NCI-H748 (cell line): ENCODE measurements at regions not wholly inside any gene's neighbourhood (a gene's known extent, or its start where the extent isn't known, plus 50 kb on each side); places are given as distances from the start of the nearest gene placed in this dataset.

Experiments
- DNase-seq: peaks from one replicate; lab custom pipeline; 2025; ENCODE audit not compliant: unreplicated experiment; lab: John Stamatoyannopoulos, UW

DNA sequence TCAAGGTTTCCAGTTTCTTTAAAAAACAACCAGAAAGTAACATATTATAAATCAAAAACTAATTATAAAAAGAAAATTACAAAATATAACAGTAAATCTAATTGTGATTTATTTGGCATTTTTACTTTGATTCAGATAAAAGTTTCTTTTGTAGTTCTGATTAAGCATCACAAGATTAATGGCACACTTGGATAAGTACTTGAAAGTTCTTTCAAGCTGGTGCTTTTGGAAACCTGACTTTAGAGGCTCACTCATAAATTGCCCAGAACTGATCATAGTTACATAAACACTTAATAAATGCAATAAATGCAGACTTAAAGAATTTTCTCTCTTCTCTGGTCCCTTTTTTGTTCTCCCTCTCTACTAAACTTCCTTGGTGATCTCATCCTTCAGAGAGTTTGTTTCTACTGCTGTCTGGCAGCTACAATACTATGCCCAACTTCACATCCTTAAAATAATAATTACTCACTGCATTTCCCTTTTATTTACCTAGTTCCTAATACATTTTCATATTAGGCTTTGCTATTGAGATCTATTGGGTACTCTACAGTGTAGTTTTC is 1417.0 kb downstream of the EFNB2 start:
- no peak for DNase-seq

DNA sequence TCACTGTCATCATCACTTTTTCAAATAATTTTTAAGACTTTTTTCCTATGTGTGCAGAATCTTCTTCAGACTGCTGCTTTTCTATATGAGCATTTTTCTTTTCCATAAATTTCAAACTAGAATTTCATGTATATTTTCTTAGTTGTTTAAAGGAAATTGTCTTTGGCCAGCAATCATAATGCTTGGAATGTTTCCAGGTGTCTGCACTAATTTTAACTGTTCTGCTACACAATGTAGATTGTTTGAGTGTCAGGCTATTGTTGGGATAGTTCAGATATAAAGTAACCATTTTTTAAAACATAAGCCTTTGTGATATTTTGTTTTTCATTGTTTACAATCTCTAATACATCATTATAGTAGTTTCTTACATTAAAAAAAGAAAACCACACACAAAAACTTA is 1418.5 kb downstream of the EFNB2 start:
- DNase-seq: no peak

DNA sequence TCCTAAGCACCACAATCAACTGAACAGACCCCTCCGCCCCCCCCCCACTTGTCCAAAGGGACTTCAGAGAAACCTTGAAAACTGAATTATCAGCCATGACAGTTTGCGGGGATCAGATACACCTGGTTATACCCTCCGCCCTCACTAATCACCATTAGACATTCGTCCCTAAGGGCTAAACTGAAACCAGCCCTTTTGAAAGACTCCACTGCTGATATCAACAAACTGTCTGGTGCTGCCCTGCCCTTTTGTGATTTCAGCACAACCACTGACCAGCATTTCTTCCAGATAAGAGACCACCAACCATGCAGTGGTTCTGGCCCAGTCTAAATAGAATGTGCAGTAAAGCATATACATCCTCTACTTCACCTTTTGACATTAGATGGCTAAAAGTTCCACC is 1422.9 kb downstream of the EFNB2 start:
- no peak for DNase-seq

DNA sequence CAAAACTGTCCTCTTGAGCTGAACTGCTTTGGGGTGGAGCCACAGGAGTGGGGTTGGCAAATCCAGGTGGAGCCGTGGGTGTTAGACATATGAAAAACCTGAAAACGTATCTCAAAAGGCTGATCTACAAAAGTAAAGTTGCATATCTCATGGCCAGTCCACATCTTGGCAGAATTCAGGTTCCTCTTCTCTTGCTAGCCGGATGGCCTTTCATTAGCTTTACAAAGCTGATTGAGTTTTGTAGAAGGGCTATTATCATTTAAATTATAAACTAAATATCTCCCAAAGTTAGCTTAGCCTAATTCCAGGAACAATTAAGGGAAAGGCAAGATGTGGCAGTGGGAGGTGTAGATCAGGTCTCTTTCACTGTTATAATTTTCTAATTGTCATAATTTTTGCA is 1427.7 kb downstream of the EFNB2 start:
- DNase-seq: no peak

DNA sequence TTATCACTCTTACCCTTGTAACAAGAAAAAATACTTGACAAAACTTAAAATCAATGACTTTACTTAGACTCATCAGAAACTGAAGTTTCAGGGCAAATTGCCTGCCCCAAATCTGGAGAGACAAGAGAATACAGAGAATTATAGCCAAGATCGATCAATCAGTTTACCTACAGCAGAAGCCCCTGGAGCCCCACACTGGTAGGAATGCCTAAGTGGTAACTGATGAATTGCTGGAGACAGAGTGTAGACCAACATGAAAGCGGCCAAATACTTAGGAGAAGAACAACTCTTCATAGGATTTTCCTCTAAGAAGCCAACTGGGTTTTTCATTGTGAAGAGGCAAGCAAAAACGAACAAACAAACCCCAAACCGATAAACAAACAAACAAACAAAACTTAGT is 1430.0 kb downstream of the EFNB2 start:
- no peak for DNase-seq

DNA sequence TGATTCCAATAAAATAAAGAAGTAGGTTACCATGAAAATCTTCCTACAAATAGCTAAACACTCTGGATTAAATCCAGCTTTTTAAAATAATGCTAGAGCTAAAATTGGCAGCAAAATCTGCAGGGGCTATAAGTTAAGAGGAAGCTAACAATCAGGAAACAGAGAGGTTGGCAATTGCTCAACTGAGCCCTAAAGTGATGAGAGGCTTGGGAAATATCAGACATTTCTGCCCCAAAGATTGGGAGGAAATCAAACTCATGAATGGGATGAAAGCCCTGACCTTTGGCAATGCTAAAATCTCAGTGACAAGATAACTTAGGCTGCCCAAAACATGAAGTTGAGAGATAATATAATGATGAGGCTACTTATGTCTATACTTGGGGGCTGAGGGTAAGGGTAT is 1437.9 kb downstream of the EFNB2 start:
- no peak for DNase-seq

DNA sequence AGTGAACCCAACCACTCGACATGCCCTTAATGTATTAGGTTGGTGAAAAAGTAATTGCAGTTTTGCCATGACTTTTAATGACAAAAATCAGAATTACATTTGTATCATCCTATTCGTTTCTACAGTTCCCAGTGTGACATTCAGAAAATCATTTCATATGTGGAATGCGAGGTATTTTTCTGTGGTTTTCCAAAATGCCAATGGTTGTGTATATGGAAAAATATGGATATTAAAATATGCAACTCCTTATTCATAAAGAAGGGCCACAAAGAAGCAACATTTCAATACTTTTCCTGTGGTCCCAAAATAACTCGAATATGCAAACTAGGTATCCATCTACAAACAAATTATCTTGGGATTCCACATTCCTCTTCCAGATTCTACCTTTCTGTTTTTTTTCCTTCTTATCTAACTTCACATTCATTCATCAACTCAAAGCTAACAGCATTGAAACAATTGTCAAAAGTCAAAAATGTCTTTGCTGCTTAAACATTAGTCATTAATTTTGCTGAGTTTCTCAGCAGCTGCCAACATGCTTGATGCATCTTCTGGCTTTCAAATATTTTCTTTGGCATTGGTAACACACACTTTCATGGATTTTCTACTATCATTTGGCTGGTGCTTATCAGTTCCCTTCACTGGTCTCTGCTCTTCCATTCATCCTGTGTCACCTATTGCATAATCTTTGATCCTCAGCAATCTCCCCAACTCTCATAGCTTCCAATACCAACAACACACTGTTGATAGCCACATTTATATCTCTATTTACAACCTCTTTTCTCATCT is 1445.4 kb downstream of the EFNB2 start:
- DNase-seq: no peak

DNA sequence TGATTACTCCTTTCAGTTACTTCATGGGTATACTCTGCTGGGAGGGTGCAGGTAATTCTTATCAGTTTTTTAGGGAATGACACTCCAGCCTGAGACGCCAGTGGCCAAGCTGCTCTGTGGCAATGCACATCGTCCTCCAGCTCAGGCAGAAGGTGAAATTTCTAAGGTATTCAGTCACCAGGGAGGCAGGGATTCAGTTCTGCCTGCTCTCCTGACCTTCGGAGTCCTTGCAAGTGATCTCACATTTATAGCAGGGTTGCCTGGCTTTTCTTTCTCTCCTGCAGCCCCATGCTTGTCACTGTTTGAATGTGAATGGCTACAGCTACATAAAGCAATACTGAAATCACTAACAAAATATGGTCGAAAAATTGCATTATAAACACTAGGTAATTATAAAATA is 1447.5 kb downstream of the EFNB2 start:
- no peak for DNase-seq

DNA sequence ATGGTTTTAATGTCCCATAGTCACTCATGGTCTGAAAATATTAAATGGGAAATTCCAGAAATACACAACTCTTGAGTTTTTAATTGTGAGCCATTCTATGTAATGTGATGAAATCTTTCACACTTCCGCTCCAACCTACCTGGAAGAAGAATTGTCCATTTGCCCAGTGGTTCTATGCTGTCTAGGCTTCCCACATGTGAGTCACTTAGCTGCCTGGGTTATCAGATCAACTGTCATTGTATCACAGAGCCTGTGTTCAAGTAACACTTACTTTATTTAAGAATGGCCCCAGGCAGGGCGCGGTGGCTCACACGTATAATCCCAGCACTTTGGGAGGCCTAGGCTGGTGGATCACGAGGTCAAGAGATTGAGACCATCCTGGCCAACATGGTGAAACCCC is 1450.5 kb downstream of the EFNB2 start:
- no peak for DNase-seq

DNA sequence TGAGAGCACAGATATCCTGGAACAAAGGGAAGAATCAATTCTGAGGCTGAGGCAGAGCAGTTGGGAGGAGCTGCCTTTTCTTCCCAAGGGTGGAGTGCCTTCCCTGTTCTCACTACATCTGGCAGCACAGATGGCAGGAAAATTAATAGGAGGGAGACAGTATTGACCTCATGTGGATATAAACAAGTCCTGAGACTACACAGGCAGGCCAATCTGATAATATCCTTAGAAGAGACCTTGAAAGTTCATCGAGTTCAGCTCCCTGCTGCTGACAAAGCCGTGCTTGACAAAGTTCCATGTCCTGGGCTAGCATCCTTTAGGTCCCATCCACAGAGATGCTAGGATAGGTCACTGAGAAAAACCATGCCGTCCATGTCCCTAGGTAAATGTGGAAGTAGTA is 1451.5 kb downstream of the EFNB2 start:
- no peak for DNase-seq

DNA sequence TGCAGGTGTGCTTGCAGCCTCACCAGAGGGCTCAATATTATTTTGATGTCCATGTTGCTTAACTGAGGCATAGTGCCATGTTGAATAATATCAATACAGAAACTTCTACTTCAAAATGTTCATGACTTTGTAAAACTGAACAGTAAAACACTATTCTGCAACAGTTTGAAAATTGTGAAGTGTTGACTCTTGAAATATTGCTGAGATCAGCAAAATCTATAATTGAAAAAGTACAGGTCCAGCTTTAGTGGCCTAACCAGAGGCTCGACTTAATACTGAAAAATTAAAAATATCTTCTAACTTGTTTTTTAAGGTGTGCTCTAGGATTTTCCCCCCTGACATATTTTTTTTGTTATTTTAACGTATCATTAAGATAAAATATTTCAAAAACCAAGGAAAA is 1460.7 kb downstream of the EFNB2 start:
- no peak for DNase-seq

DNA sequence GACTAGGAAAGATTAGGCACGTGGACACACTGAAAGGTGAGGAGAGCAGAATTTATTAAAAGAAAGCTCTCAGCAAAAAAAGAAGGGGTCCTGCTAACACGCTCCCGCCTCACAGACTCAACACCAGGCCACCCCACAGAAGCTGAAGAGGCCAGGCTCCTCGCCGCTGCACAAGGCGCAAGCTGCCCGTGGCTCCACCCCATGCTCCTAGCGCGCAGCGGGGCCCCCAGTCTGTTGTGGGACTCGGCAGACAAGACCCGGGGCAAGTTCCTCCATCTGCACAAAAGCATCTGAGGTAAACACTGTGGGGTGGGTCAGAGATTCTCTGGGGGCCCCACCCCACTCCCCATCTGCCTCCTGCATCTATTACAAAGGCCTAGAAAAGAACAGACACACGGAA is 1462.4 kb downstream of the EFNB2 start:
- no peak for DNase-seq

DNA sequence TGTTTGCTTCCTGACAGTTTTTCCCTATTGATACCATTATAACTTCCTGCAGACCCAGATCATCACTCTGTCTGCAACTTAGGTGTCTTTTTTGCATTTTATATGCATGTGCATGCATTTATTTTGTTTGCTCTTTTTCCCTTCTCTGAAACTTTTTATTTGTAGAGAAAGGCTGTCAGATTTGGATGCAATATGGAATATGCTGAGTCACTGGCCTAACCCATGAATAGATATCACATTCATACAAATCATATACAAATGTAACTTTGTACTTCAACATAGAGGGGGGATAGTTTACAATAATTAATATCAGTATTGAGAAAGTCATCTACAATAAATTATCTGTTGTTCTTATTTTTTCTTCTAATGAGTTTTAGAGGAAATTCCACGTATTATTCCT is 1465.0 kb downstream of the EFNB2 start:
- DNase-seq: no peak

DNA sequence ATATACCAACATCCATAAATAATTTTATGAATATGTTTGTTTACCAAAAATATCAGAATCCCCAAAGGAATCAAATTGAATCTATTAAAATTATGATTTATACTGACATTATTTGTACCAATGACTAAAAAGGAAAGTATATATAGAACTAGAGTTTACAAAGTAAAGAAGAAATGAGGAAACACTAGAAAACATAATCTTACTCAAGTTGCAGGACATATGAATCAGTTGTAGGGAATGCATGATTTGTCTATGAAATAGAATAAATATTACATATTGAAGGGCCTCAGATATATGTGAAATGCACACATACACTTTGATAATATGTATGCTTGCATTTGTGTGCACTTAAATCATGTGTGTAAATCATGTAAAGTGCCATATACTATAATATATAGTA is 1466.4 kb downstream of the EFNB2 start:
- DNase-seq: no peak

DNA sequence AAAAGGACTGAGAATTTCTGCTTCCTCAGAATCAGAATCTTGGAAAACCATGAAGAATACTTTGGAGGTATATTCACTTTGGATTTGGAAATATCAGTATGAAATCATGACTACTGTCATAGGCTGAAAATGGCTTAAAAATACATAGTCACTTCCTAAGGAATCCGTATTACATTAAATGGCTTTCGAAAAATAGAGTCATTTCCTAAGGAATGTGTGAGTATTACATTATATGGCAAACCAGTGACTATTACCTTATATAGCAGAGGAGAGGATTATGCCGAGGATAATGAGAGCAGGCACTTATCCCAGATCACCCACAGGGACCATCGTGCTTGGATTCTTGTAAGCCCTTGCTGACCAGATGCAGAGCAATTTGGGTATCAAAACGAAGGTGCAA is 1471.8 kb downstream of the EFNB2 start:
- no peak for DNase-seq

DNA sequence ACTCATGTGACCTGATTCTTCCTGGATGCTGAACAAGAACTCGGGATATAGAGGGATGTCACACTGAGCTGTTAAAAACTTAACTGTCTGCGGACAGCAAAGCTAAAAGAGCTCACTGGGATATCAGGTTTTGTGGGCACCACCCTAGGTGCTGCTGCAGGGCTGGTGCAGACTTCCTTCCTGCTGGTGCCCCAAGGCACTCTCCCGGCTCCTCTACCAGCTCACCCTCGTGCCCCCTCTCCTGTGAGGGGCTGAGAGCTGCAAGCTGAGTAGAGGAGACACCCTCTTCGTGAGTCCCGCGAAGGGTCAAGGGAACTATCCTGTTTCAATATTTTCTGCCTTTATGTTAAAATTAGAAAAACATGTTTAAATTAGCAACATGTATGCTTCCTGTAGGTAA is 1475.7 kb downstream of the EFNB2 start:
- DNase-seq: no peak

DNA sequence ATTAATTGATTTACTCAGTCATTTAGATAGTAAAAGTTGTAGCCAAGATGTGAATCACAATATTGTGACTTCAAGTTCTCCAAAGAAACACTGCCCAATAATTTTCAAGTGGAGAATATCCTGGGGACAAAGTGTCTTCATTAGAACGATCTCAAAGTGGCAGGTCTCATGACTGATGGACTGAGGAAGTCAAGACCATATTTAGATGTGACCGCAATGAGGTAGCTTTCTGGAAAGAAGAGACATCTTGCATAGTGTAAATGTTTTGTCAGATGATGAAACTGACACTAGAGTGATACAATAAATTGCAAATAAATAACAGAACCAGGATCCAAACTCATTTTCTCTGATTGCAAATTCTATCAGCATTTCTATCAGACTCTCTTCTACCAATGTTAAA is 1476.9 kb downstream of the EFNB2 start:
- no peak for DNase-seq

DNA sequence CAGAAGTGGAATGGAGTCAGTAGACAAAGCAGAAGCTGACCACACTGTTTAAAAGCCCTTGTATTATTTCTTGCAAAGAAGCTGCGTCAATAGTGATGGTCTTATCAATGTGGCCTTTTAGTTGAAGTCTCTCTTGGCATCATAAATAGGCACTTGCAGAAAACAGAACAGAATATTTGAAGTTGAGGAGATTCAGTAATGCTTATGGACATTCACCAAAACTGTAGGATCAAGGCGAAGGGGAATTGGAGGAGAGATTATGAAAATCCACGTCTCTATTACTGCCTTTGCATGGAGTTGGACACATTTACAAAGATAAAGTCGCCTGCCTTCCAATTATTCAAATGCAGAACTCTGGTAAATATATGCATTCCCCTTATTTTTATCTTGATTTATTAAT is 1482.8 kb downstream of the EFNB2 start:
- no peak for DNase-seq

DNA sequence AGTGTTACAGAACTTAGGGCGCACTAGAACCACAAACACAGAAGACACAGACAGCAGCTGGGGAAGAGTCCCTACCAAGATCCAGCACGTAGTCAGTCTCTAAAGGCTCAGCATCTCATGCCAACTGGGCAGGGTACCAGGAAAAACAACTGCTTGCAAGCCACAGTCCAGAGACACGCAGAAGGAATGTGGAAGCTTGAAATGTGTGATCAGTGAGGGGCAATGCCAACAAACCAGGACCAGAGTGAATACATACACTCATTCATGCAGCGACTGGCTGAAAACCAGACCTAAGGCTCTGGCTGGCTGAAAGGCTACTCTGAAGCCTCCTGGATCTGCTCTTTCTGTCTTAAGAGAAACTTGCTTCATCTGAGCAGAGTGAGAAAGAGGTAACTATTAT is 1484.8 kb downstream of the EFNB2 start:
- no peak for DNase-seq

DNA sequence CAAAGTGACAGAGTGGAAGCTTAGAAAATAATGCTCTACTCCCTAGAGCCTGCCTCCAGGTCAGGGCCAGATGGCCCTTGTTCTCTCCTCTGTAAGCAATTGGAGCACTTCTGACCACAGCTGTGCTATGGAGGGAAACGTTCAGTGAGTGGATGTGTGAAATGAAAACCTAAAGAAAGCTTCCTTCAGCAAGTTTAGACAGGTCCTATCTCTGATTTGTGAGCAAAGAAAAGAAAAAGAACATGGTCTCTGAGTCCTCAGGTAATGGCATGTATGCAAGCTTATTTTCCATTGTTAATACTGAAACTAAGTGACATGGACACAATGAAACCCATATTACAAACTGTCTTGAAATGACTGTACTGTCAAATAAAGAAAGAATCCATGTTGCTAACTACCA is 1486.8 kb downstream of the EFNB2 start:
- DNase-seq: no peak

DNA sequence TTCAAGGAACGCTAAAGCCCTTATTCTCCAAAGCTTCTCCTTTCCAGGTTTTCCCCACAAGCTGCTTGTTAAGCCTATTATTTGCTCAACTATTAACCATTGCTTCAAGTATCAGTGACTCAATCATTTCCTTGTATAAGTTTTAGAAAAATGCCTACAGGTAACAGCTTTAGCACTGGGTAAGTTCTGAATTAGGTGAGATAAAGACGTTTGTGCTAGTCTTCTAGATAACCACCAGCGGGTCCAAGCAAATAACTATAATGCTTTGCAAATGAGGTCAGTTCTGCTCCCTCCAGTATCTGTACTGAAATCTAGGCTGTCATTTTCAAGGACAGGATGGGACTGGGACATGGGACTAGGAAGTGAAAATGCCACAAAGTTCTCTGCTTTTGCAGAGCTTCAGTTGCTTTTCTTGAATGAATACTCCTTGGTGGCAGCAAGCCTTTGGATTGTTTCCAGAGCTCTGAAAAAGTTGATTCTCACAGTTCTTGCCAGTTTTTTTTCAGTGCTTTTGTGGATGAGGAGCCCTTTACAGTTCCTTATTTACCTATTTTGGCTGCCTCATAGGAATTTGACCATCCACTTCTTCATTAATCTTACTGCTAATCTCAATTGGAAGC is 1487.7 kb downstream of the EFNB2 start:
- no peak for DNase-seq

DNA sequence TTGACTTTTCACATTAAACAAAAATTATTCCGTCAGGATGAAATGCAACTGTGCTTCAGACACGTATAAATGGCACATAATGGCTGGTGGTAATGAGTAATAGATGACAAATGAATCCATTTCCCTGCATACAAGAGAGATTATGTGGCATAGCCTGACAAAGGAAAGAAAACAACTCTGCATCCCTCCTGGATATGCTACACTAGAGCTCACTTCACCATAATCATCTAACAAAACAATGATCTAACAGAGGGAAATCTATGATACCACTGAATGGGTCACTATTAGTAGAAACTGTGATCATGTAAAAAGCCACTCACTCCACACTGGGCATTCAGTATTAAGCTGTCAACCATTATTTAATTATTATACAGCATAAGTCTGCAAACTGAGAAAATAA is 1498.4 kb downstream of the EFNB2 start:
- no peak for DNase-seq

DNA sequence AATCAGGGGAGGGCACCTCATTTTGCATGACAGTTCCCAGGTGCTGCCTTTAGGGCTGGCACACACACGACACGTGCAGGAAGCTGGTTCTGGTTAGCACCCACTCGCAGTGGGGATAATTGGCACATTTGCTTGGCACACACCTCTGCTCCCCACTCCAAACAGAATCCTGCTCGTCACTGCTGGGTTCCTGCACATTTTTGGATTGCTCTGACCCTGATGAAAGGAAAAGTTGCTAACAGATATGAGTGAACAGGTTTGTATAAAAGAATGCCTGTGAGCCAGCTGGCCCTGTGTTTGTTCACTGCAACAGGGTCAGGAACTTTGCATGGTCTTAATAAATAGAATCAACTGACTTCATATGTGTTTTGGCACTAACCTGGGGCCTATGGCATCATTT is 1500.4 kb downstream of the EFNB2 start:
- no peak for DNase-seq
